GM19239 (cell line): ENCODE measurements at regions not wholly inside any gene's neighbourhood (a gene's known extent, or its start where the extent isn't known, plus 50 kb on each side); places are given as distances from the start of the nearest gene placed in this dataset.
A peak's percentile ranks its signal among the peaks of the same experiment; 100 is the strongest.
"Not testable (repeated sequence)": the region's sequence is repeated elsewhere in the genome, so short reads cannot be mapped to it uniquely, and the experiment has no call there.

Experiments used
- DNase-seq: peaks from one replicate; pipeline ENCODE4 v3.0.0; 2011; ENCODE audit warnings: low spot score; ENCODE audit not compliant: insufficient read length
- FAIRE-seq: peaks from 2 replicates; lab custom pipeline; 2011; peaks lifted over from hg19 to GRCh38; lab: Jason Lieb, UNC

DNA sequence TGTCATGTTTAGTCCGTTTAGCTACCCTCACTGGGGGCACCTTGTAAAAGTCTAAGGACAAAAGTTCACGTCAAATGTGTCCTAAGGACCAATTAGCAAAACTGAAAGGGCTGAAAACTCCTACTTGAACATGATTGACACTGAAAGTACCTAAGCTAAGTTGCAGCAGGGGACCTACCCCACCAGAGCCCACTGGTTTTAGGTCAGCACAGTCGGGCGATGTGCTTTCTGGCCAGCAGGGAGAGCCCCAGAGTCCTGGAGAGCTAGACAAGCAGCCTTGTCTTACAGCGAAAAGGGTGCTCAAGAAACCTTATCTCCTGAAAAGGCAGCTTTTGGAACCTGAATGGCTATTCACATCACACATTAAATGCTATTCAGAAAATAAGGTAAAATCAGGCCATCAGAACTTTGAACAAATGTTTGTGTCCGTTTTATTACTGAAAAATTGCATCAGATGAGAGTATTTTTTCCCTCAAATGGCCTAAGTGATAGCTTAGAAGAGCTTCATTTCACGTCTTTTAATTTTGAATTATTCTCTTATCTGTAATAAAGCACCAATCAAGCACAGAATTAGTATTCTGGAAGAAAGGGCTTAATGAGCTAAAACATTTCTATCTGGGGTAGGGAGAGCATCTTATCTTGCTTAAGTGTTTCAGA lies 52.2 kb upstream of the MKI67 start:
- DNase-seq (peak; percentile 22), FAIRE-seq (peak; percentile 55)

DNA sequence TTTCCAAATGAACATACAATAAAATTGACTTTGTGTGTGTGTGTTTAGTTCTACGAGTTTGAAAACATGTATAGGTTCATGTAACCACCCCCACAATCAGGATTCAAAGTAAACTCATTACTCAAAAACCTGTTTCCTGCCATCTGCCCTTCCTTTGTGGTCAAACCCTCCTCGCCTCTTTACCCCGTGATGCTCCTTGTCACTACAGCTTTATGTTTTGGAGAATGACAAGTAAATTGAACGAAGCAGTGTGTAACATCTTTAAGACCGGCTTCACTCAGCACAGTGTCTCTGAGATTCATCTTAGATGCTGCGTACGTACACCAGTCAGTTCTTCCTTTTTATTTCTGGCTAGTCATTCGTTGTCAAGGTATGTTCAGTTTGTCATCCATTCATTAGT lies 54.6 kb upstream of the MKI67 start:
- DNase-seq (no peak), FAIRE-seq (no peak)

DNA sequence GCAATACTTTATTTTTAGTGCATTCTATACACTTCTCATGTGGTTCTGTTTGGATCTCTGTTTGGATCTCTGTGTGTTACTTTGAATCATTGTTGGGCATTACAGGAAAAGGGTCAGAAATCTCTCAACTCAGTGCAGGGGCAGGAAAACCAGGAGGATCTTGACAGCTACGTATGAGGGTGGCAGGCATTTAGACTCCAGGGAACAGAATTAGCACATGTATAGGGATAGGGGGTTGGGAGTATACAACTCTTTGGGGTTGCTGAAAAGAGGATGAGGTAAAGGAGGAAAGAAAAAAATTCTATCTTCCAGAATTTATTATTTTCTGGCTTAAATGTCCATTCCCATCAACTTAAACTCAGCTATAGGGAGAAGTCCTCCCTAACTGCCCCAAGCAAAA lies 59.4 kb upstream of the MKI67 start:
- DNase-seq = no peak
- FAIRE-seq = no peak

DNA sequence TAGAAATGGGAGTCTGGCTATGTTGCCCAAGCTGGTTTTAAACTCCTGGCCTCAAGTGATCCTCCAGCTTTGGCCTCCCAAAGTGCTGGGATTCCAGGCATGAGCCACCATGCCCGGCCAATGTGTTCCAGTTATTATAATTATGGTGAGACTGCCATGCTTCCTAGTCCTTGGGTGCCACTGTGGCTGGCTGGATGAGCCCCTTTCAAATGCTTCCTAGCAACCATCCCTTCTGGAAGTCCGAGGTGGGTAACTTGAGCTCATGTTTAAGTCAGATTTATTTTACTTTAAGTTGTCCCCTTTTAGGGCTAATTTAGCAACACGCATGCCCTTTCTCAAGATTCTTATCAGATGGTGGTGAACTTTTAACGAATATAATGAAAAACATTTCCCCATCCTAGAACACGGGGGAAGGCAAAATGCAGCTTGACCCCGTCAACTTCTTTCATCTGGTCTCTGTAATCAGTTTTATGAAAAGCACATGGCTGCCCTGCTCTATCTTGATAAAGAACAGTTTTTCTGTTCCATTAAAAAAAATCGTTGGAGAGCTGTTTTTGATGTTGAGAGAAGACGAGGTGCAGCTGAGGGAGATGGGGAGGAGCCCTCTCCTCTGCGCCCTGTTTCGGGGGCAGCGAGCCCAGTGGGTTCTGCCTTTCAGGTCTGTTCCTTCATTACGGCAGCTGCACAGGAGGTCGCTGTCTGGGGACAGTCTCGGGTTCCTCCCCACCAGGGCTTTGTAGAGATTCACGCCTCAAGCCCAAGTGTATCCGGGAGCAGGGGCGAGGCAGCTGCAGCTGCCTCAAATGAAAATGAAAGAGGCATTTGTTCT lies 61.0 kb upstream of the MKI67 start:
- FAIRE-seq (no peak), DNase-seq (no peak)

DNA sequence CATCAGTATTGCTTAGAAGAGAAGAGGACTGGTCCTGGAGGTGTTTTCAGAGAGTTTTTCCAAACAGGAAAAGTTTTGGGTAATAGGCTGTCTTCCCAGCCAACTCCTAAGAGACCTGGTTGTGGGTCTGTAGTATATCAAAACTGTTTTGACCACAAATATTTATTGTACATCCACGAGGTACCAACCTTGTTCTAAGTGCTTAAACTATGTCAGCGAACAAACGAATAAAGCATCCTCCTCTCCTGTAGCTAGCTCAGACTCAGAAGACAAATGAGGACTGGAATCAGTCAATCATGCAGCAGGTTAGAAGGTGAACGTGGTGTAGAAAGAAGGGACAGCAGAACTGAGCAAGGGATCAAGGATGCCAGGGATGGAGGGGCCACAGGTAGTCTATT lies 61.6 kb upstream of the MKI67 start:
- FAIRE-seq (no peak), DNase-seq (no peak)

DNA sequence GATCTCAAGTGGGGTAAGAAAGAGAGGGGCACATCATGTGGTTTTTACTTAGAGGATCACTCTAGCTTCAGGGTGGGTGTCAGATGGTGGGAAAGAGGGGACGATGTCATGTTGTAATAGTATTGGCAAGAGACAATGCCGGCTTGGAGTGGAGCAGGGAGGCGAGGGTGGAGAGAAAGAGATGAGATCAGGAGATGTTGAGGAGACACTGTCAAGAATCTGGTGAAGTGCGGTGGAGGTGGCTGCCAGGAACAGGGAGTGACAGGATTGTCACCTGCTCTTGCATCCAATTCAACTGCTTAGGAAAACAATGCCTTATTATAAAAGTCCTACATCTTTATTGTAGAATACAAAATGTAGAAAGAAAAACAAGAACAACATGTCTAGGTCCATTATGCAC lies 63.0 kb upstream of the MKI67 start:
- DNase-seq = no peak
- no peak for FAIRE-seq

DNA sequence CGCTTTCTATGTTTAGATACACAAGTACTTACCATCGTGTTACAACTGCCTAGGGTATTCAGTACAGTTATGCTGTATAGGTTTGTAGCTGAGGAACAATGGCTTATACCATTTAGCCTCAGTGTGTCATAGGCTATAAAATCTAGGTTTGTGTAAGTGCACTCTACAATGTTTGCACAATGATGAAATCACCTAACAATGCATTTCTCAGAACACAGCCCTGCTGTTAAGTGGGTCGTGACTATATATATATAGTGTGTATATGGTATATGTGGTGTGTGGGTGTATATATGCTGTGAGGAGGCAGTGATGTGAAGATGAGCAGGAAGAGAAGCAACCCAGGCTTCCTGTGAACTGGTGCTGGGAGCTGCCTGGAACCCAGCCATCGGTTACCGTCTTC lies 65.6 kb upstream of the MKI67 start:
- FAIRE-seq = no peak
- no peak for DNase-seq

DNA sequence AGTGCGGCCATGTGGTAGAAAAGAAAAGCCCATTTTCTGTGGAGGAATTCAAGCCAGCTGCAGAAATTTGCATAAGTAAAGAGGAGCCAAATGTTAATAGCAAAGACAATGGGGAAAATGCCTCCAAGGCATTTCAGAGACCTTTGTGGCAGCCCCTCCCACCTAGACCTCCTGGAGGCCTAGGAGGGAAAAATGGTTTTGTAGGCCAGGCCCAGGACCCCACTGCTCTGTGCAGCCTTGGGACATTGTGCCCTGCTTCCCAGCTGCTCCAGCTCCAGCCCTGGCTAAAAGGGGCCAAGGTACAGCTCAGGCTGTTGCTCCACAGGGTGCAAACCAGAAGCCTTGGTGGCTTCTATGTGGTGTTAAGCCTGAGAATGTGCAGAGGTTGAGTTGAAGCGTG lies 75.6 kb upstream of the MKI67 start:
- DNase-seq, FAIRE-seq: not testable (repeated sequence)

DNA sequence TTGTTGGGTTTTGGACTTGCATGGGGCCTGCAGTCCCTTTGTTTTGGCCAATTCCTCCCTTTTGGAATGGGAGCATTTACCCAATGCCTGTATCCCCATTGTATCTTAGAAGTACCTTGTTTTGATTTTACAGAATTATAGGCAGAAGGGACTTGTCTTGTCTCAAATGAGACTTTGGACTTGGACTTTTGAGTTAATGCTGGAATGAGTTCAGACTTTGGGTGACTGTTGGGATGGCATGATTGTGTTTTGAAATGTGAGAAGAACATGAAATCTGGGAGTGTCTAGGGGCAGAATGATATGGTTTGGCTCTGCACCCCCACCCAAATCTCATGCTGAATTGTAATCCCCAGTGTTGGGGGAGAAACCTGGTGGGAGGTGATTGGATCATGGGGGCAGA lies 76.8 kb upstream of the MKI67 start:
- no peak for FAIRE-seq
- no peak for DNase-seq

DNA sequence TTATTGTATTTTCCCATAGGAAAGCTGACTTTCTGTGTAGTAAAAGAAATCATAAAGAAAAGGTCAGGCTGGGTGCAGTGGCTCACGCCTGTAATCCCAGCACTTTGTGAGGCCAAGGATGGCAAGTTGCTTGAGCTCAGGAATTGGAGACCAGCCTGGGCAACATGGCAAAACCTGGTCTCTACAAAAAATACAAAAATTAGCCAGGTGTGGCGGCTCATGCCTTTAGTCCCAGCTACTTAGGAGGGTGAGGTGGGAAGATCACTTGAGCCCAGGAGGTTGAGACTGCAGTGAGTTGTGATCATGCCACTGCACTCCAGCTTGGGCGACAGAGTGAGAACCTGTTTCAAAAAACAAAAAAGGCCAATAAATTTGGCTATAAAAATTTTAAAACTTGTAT lies 79.4 kb upstream of the MKI67 start:
- not testable (repeated sequence) for FAIRE-seq, DNase-seq

DNA sequence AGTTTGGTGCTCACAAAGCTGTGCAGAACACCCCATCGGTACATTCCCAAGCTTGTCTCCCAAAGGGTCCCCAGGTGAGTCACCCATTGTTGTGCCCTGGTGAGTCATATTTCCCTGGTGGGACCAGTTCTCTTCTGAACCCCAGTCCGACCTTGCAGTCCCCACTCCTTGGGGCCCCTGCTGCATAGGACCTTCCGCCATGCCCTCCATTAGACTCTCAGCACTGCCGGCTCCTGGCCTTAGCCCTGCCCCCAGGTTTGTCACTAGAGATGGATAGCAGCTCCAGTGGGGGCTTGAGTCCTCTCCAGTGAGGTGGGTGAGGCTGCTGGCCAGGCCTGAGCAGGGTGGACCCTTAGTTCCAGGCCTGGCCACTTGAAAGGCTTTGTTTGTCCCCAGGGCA lies 80.5 kb upstream of the MKI67 start:
- FAIRE-seq = no peak
- no peak for DNase-seq

DNA sequence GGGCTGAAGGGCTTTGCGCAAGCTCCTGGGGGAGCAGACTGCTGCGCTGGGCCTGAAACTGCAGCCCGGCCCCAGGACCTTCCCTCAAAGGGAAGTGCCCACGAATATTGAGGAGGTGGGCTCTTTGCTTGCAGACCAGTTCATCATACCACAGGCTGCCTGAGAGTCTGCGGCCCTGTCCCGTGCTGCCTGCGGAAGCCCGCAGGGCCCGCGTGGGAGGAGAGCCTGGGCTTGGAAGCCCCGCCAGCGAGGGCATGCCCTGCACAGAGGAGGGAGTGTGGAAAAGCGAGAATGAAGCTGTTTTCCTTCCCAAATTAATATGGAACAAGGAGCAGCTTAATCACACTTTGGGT lies 83.6 kb upstream of the MKI67 start:
- no peak for DNase-seq
- no peak for FAIRE-seq

DNA sequence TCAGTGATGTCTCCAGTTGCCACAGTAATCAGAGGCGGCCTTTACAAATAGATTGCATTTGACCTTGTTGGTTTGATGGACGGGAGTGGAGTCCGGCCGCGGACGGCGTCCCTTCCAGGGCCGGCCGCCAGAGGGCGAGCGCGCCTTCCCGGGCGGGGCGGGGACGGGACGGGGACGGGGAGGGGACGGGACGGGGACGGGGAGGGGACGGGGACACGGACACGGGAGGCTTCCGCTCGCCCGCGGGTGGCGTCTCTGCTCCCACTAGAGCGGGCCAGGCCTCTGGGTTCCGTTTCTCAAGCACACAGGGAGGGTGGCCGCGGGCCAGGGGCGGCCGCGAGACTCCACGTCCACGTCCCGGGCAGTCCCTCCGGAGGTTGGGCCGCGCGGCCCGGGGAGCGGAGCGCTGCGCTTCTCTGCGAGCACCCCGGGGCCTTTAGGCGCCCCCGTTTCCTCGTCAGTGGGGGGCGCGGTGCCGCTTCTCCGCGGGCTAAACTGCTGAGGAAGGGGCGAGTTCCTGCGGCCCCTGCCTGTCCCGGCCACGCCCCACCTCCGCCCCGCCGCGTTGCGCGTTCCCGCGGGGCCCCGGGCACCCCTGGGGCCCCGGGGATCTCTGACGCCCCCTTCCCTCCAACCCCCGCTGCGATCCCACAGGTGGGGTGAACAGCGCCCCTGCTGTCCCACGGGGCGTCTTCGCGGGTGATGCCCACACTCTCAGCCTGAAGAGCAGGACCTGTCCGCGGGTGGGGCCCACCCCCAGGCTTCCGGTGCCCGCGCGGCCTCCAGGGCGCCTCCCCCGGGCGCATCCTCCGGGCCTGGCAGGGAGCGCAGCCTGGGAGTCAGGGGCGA lies 84.2 kb upstream of the MKI67 start:
- FAIRE-seq (peak; percentile 57), DNase-seq (peak; percentile 62)

DNA sequence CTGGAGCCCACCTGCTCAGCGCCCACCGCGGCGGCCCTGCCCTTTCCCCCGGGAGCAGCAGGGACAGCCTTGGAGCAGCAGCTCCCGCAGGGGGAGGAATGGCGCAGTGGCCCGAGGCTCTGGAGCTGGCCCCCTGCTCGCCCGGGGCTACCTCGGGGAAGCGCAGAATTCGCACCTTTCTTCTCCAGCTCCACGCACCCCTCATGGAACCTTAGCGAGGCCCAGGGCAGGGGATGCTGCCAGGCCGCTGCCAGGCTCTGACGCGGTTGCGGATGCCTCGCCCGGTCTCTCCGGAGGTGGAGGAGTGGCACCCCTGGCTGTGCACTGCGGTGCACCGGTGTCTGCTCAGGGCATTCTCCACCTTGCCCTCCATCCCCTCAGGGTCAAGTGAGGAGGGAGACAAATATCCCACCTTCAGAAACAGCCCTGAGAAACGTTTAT lies 84.9 kb upstream of the MKI67 start:
- FAIRE-seq (no peak), DNase-seq (no peak)

DNA sequence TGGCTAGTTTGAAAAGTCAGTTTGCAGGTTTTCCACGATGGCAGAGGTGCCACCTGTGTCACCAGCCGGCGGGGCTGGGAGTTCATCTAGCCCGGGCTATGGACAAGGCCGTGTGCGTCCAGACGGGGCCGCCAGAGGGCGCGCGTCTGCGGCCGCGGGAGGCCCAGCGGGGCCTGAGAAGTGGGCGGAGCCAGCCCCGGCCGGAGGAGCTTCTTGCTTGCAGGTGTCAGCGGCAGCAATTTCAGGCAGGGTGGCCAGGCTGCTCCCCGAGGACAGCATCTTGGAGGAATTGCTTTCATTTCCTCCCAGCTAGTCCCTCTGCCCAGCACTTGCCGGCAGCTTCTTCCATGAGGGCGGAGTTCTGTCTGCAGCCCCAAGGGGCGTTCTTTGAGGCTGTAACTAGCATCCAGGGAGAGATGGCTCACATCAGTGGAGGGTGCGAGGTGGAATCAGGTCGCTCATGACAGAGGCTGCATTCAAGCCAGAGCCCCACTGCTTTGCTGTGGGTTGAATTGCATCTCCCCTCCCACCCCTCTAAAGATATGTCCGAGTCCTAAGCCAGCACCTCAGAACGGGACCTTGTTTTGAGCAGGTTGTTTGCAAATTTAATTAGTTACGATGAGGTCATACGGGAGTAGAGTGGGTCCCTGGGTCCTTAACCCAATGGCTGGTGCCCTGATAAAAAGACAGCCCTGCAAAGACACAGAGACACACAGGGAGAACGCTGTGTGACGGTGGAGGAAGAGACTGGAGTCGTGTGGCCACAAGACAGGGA lies 85.9 kb upstream of the MKI67 start:
- FAIRE-seq (peak; percentile 78), DNase-seq (peak; percentile 98)

DNA sequence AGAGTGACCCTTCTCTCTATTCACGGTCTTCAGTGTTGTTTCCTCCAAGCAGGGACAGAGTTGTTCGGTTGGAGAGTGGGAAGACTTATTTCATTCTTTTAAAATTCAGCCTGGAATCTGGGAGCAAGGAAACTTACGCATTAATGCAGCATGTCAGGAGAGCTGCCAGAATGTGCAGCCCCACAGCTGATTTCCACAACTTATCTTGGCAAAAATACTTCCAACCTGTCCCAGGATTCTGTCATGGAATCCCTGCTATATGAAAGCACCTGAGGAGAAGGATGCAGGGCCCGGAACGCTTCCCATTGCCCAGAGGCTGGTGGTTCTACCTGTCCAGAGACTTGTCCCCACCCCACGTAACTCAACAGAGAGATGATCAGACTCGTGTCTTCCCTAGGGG lies 86.9 kb upstream of the MKI67 start:
- no peak for FAIRE-seq
- no peak for DNase-seq

DNA sequence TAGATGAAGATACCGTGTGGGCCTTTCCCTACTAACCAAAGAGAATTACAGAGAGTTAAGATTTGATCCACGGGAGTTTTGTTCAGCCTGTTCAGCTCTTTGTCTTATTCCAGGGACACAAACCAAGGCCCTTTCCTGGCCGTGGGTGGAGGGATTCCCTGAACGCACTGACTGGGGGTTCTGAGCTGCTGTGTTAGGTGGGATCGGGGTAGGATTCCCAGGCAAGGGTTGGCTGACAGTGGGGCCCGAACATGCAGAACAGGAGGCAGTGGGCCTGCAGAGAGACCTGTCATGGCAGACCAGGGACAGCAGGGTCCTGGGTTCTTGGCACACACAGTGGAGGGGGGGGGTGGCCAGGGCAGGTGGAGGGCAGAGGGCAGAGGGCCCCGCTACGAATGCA lies 89.5 kb upstream of the MKI67 start:
- FAIRE-seq (no peak), DNase-seq (no peak)

DNA sequence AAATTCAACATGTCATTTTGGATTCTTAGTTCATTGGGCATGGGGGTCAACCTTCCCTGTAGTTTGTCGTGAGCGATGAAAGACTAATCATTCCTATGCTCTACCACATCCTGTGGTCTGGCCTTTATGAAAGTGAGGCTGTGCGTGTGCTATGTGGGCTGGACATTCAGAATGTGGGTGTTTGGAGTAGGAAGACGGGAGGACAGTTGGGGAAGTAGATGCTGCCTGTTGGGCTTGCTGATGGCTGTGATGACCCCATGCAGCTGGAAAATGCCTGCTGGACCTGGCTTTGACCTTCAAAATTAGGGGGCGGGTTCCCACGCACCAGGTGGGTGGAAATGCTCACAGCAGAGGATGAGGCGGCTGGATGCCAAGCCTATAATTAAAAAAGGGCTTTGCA lies 90.9 kb upstream of the MKI67 start:
- DNase-seq (no peak), FAIRE-seq (no peak)

DNA sequence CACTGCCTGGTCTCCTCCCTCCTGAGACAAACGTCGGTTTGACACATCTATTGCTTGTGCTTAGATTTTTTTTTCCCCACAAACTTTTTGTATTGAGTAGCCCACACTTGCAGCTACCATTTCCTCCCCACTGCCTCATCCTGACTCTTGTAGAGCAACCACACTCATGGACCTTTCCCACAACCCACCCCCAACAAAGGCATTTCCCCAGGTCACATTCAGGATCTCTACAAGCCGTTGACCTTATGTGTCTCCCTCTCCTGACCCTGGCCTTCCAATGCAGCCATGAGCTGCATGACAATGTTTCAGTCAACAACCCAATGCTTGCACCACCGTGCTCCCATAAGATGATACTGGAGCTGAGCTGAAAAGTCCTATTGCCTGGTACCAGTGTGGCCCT lies 91.9 kb upstream of the MKI67 start:
- no peak for DNase-seq
- FAIRE-seq = no peak

DNA sequence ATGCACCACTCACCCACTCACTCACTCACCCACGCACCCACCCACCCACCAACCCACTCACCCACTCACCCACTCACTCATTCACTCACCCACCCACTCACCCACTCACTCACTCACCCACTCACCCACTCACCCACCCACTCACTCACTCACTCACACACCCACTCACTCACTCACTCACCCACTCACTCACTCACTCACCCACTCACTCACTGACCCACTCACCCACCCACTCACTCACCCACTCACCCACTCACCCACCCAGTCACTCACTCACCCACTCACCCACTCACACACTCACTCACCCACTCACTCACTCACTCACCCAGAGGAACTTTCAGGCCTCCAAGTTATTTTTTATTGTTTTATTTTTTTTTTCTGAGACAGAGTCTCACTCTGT lies 93.1 kb upstream of the MKI67 start:
- DNase-seq (no peak), FAIRE-seq (no peak)
